Stimulated activated naive CD8-positive, alpha-beta T cell treated with anti-CD3 and anti-CD28 coated beads, Interleukin-15, Interleukin-2, amounts not matched to agents 100 ng/mL and 50 ng/mL, for 24 hours (primary cell): ENCODE measurements at regions not wholly inside any gene's neighbourhood (a gene's known extent, or its start where the extent isn't known, plus 50 kb on each side); places are given as distances from the start of the nearest gene placed in this dataset.

Experiments
- H3K27ac Mint-ChIP-seq: one replicate; pipeline ENCODE4 v1.8.0; 2021; ENCODE audit warnings: mild to moderate bottlenecking, mixed read lengths
- H3K27me3 Mint-ChIP-seq: one replicate; pipeline ENCODE4 v1.8.0; 2021; ENCODE audit warnings: mixed read lengths
- H3K36me3 Mint-ChIP-seq: one replicate; pipeline ENCODE4 v1.8.0; 2021; ENCODE audit warnings: low read depth, mixed read lengths
- H3K4me1 Mint-ChIP-seq: one replicate; pipeline ENCODE4 v1.8.0; 2021; ENCODE audit warnings: low read depth, mixed read lengths
- H3K4me3 Mint-ChIP-seq: one replicate; pipeline ENCODE4 v1.8.0; 2021; ENCODE audit warnings: mild to moderate bottlenecking, mixed read lengths
- H3K9me3 Mint-ChIP-seq: one replicate; pipeline ENCODE4 v1.8.0; 2021; ENCODE audit warnings: mixed read lengths

GRCh38 chr6:4401408-4402368, 266.3 kb upstream of the ECI2 start:
- Mint-ChIP-seq H3K4me1 (no peaks in the 10 kb centered on the region), H3K27me3 (peaks cover 13% of the 10 kb centered on the region), H3K4me3 (no peak overlapping the region), H3K36me3 (no peaks in the 10 kb centered on the region), H3K9me3 (peaks cover 1% of the 10 kb centered on the region), H3K27ac (no peak overlapping the region)

GRCh38 chr6:4399656-4400055, 264.3 kb upstream of the ECI2 start:
- peaks cover 24% of the 10 kb centered on the region for H3K27me3 Mint-ChIP-seq
- no peaks in the 10 kb centered on the region for H3K4me1 Mint-ChIP-seq
- H3K36me3 Mint-ChIP-seq = no peaks in the 10 kb centered on the region
- H3K9me3 Mint-ChIP-seq = no peaks in the 10 kb centered on the region
- no peak overlapping the region for H3K27ac Mint-ChIP-seq
- no peak overlapping the region for H3K4me3 Mint-ChIP-seq

- Mint-ChIP-seq H3K36me3 (no peaks in the 10 kb centered on the region), H3K4me1 (no peaks in the 10 kb centered on the region), H3K9me3 (no peaks in the 10 kb centered on the region), H3K4me3 (no peak overlapping the region), H3K27me3 (peaks cover 26% of the 10 kb centered on the region), H3K27ac (no peak overlapping the region)
Measured at GRCh38 chr6:4398791-4399190, 263.4 kb upstream of the ECI2 start.

- Mint-ChIP-seq H3K36me3 (no peaks in the 10 kb centered on the region), H3K4me3 (no peak overlapping the region), H3K27me3 (peaks cover 24% of the 10 kb centered on the region), H3K27ac (no peak overlapping the region), H3K4me1 (no peaks in the 10 kb centered on the region), H3K9me3 (no peaks in the 10 kb centered on the region)
Measured at GRCh38 chr6:4397307-4397706, 261.9 kb upstream of the ECI2 start.

GRCh38 chr6:4396044-4396443, 260.7 kb upstream of the ECI2 start:
- Mint-ChIP-seq H3K27me3 (peaks cover 20% of the 10 kb centered on the region), H3K4me3 (no peak overlapping the region), H3K36me3 (no peaks in the 10 kb centered on the region), H3K4me1 (no peaks in the 10 kb centered on the region), H3K27ac (no peak overlapping the region), H3K9me3 (no peaks in the 10 kb centered on the region)

GRCh38 chr6:4395386-4395785, 260.0 kb upstream of the ECI2 start:
- H3K4me3 Mint-ChIP-seq = no peak overlapping the region
- peaks cover 20% of the 10 kb centered on the region for H3K27me3 Mint-ChIP-seq
- H3K36me3 Mint-ChIP-seq = no peaks in the 10 kb centered on the region
- no peaks in the 10 kb centered on the region for H3K9me3 Mint-ChIP-seq
- no peaks in the 10 kb centered on the region for H3K4me1 Mint-ChIP-seq
- H3K27ac Mint-ChIP-seq = no peak overlapping the region

GRCh38 chr6:4394786-4395185, 259.4 kb upstream of the ECI2 start:
- Mint-ChIP-seq H3K4me1 (no peaks in the 10 kb centered on the region), H3K27ac (no peak overlapping the region), H3K4me3 (no peak overlapping the region), H3K9me3 (no peaks in the 10 kb centered on the region), H3K27me3 (peaks cover 20% of the 10 kb centered on the region), H3K36me3 (no peaks in the 10 kb centered on the region)

- H3K27ac Mint-ChIP-seq = no peak overlapping the region
- H3K4me3 Mint-ChIP-seq = no peak overlapping the region
- H3K4me1 Mint-ChIP-seq = no peaks in the 10 kb centered on the region
- no peaks in the 10 kb centered on the region for H3K36me3 Mint-ChIP-seq
- peaks cover 5% of the 10 kb centered on the region for H3K9me3 Mint-ChIP-seq
- peaks cover 4% of the 10 kb centered on the region for H3K27me3 Mint-ChIP-seq
Measured at GRCh38 chr6:4388675-4389074, 253.3 kb upstream of the ECI2 start.

- no peak overlapping the region for H3K27ac Mint-ChIP-seq
Measured at GRCh38 chr6:4384656-4385055, 249.3 kb upstream of the ECI2 start.

GRCh38 chr6:4383910-4384638, 248.7 kb upstream of the ECI2 start:
- Mint-ChIP-seq H3K4me1 (no peaks in the 10 kb centered on the region), H3K27me3 (peaks cover 14% of the 10 kb centered on the region), H3K27ac (no peak overlapping the region), H3K9me3 (peaks cover 19% of the 10 kb centered on the region), H3K4me3 (no peak overlapping the region), H3K36me3 (no peaks in the 10 kb centered on the region)

More at GRCh38 chr6:4384656-4385055, 249.3 kb upstream of the ECI2 start:
- H3K27me3 Mint-ChIP-seq = peaks cover 15% of the 10 kb centered on the region
- H3K4me1 Mint-ChIP-seq = no peaks in the 10 kb centered on the region
- H3K4me3 Mint-ChIP-seq = no peak overlapping the region
- no peaks in the 10 kb centered on the region for H3K36me3 Mint-ChIP-seq
- H3K9me3 Mint-ChIP-seq = peaks cover 19% of the 10 kb centered on the region

GRCh38 chr6:4382362-4382853, 247.0 kb upstream of the ECI2 start:
- no peaks in the 10 kb centered on the region for H3K4me1 Mint-ChIP-seq
- no peak overlapping the region for H3K27ac Mint-ChIP-seq
- H3K36me3 Mint-ChIP-seq = no peaks in the 10 kb centered on the region
- H3K4me3 Mint-ChIP-seq = no peak overlapping the region
- H3K9me3 Mint-ChIP-seq = peaks cover 19% of the 10 kb centered on the region
- H3K27me3 Mint-ChIP-seq = peaks cover 20% of the 10 kb centered on the region

GRCh38 chr6:4381381-4381780, 246.0 kb upstream of the ECI2 start:
- Mint-ChIP-seq H3K27me3 (peaks cover 20% of the 10 kb centered on the region), H3K36me3 (no peaks in the 10 kb centered on the region), H3K4me1 (no peaks in the 10 kb centered on the region), H3K27ac (no peak overlapping the region), H3K9me3 (peaks cover 19% of the 10 kb centered on the region), H3K4me3 (no peak overlapping the region)

GRCh38 chr6:4380881-4381281, 245.5 kb upstream of the ECI2 start:
- Mint-ChIP-seq H3K27me3 (peaks cover 20% of the 10 kb centered on the region), H3K9me3 (peaks cover 19% of the 10 kb centered on the region), H3K36me3 (no peaks in the 10 kb centered on the region), H3K27ac (no peak overlapping the region), H3K4me1 (no peaks in the 10 kb centered on the region), H3K4me3 (no peak overlapping the region)

GRCh38 chr6:4379958-4380357, 244.6 kb upstream of the ECI2 start:
- Mint-ChIP-seq H3K4me3 (no peak overlapping the region), H3K4me1 (no peaks in the 10 kb centered on the region), H3K9me3 (peaks cover 19% of the 10 kb centered on the region), H3K27me3 (peaks cover 20% of the 10 kb centered on the region), H3K27ac (no peak overlapping the region), H3K36me3 (no peaks in the 10 kb centered on the region)

GRCh38 chr6:4378319-4378996, 243.1 kb upstream of the ECI2 start:
- H3K4me1 Mint-ChIP-seq = no peaks in the 10 kb centered on the region
- peaks cover 14% of the 10 kb centered on the region for H3K9me3 Mint-ChIP-seq
- H3K27me3 Mint-ChIP-seq = peaks cover 24% of the 10 kb centered on the region
- H3K36me3 Mint-ChIP-seq = no peaks in the 10 kb centered on the region
- H3K27ac Mint-ChIP-seq = no peak overlapping the region
- no peak overlapping the region for H3K4me3 Mint-ChIP-seq
